Activated B cell treated with CpG ODN at 0.5 μM for 24 hours (primary cell): ENCODE measurements at regions not wholly inside any gene's neighbourhood (a gene's known extent, or its start where the extent isn't known, plus 50 kb on each side); places are given as distances from the start of the nearest gene placed in this dataset.

Source experiments
- ATAC-seq: fragments of 200-7000 bp; cut with Tn5 transposase; one replicate; pipeline ENCODE4 v1.10.0; 2021; ENCODE audit warnings: low read depth, mild to moderate bottlenecking, moderate library complexity
- CTCF ChIA-PET: fragments of 350-600 bp; sonication (Branson Sonifier 250); formaldehyde crosslinking; loops from one replicate; lab custom pipeline; 2021; ENCODE audit warnings: antibody characterized with exemption; lab: Charles Lee
- POLR2A ChIA-PET: fragments of 350-600 bp; sonication (Branson Sonifier 250); formaldehyde crosslinking; loops from one replicate; lab custom pipeline; 2021; ENCODE audit warnings: antibody characterized with exemption; lab: Charles Lee
- DNase-seq: peaks from one replicate; pipeline ENCODE4 v3.0.0; 2022
- H3K27ac Mint-ChIP-seq: one replicate; pipeline ENCODE4 v1.8.0; 2020; ENCODE audit warnings: mixed read lengths
- H3K27me3 Mint-ChIP-seq: one replicate; pipeline ENCODE4 v1.8.0; 2021; ENCODE audit warnings: mixed read lengths
- H3K36me3 Mint-ChIP-seq: one replicate; pipeline ENCODE4 v1.8.0; 2021; ENCODE audit warnings: low read depth, mixed read lengths
- H3K4me1 Mint-ChIP-seq: one replicate; pipeline ENCODE4 v1.8.0; 2021; ENCODE audit warnings: mixed read lengths
- H3K4me3 Mint-ChIP-seq: one replicate; pipeline ENCODE4 v1.8.0; 2020; ENCODE audit warnings: mild to moderate bottlenecking, mixed read lengths
- H3K9me3 Mint-ChIP-seq: one replicate; pipeline ENCODE4 v1.8.0; 2020; ENCODE audit warnings: mixed read lengths
- CTCF ChIP-seq: fragments of 200-600 bp; IDR thresholded peaks from one replicate; pipeline ENCODE4 v1.8.0; 2022; ENCODE audit warnings: antibody characterized with exemption, mild to moderate bottlenecking
- intact Hi-C: fragments of 100-400 bp; cut with micrococcal nuclease; formaldehyde crosslinking; loops from one replicate; pipeline ENCODE4 v1.15.1; 2024

GRCh38 chr9:1355656-1356055 is 305.5 kb downstream of the DMRT2 start:
- ChIA-PET POLR2A (no interaction called here), CTCF (no interaction called here)
- H3K36me3 Mint-ChIP-seq, result no peaks in the 10 kb centered on the region
- no peaks in the 10 kb centered on the region for H3K9me3 Mint-ChIP-seq
- H3K4me1 Mint-ChIP-seq, result no peaks in the 10 kb centered on the region
- intact Hi-C loops, result no loop called here
- H3K27me3 Mint-ChIP-seq, result no peaks in the 10 kb centered on the region
- no peak for DNase-seq
- no peak for ATAC-seq
- no peak overlapping the region for H3K27ac Mint-ChIP-seq
- no peak overlapping the region for H3K4me3 Mint-ChIP-seq
- TF ChIP-seq CTCF, result no peak

GRCh38 chr9:1362845-1363244 is 312.7 kb downstream of the DMRT2 start:
- POLR2A ChIA-PET, result no interaction called here
- ATAC-seq, result no peak
- H3K27me3 Mint-ChIP-seq, result no peaks in the 10 kb centered on the region
- H3K36me3 Mint-ChIP-seq, result no peaks in the 10 kb centered on the region
- TF ChIP-seq CTCF, result no peak
- H3K27ac Mint-ChIP-seq, result no peak overlapping the region
- intact Hi-C loops, result no loop called here
- H3K4me1 Mint-ChIP-seq, result no peaks in the 10 kb centered on the region
- DNase-seq, result no peak
- CTCF ChIA-PET, result no interaction called here
- no peaks in the 10 kb centered on the region for H3K9me3 Mint-ChIP-seq
- no peak overlapping the region for H3K4me3 Mint-ChIP-seq

- CTCF ChIA-PET, result no interaction called here
- POLR2A ChIA-PET, result no interaction called here
- no peak overlapping the region for H3K4me3 Mint-ChIP-seq
- no peak overlapping the region for H3K27ac Mint-ChIP-seq
- TF ChIP-seq CTCF, result no peak
- no peaks in the 10 kb centered on the region for H3K9me3 Mint-ChIP-seq
- no peaks in the 10 kb centered on the region for H3K36me3 Mint-ChIP-seq
- ATAC-seq (no peak), DNase-seq (no peak)
- no peaks in the 10 kb centered on the region for H3K4me1 Mint-ChIP-seq
- no peaks in the 10 kb centered on the region for H3K27me3 Mint-ChIP-seq
- intact Hi-C loops, result no loop called here
Observed at GRCh38 chr9:1366276-1366675, 316.1 kb downstream of the DMRT2 start.

GRCh38 chr9:1369297-1369696 is 319.1 kb downstream of the DMRT2 start:
- Mint-ChIP-seq H3K4me3 (no peak overlapping the region), H3K36me3 (no peaks in the 10 kb centered on the region), H3K27me3 (no peaks in the 10 kb centered on the region), H3K9me3 (no peaks in the 10 kb centered on the region), H3K4me1 (no peaks in the 10 kb centered on the region), H3K27ac (no peak overlapping the region)
- intact Hi-C loops, result no loop called here
- no peak for DNase-seq
- ATAC-seq, result no peak
- no peak for TF ChIP-seq CTCF
- CTCF ChIA-PET, result no interaction called here
- POLR2A ChIA-PET, result no interaction called here

GRCh38 chr9:1373445-1373844 is 323.3 kb downstream of the DMRT2 start:
- ATAC-seq (no peak), DNase-seq (no peak)
- ChIA-PET POLR2A (no interaction called here), CTCF (no interaction called here)
- intact Hi-C loops, result no loop called here
- H3K27me3 Mint-ChIP-seq, result no peaks in the 10 kb centered on the region
- H3K4me3 Mint-ChIP-seq, result no peak overlapping the region
- no peaks in the 10 kb centered on the region for H3K4me1 Mint-ChIP-seq
- no peaks in the 10 kb centered on the region for H3K36me3 Mint-ChIP-seq
- no peaks in the 10 kb centered on the region for H3K9me3 Mint-ChIP-seq
- H3K27ac Mint-ChIP-seq, result no peak overlapping the region
- no peak for TF ChIP-seq CTCF
